Duodenal mucosa (tissue), 2 donors: ENCODE measurements at regions not wholly inside any gene's neighbourhood (a gene's known extent, or its start where the extent isn't known, plus 50 kb on each side); places are given as distances from the start of the nearest gene placed in this dataset.

Experiments
- H3K27ac ChIP-seq: one replicate; pipeline ENCODE4 v1.7.0; 2013; ENCODE audit warnings: low read depth, low read length
- H3K27me3 ChIP-seq, 2 donors: one replicate each; pipeline ENCODE4 v1.7.0; 2013; ENCODE audit warnings: low read length in 2 of 2, control low read depth in 1 of 2; ENCODE audit not compliant: insufficient read depth in 2 of 2, control insufficient read depth in 1 of 2
- H3K36me3 ChIP-seq, 2 donors: one replicate each; pipeline ENCODE4 v1.7.0; 2013; ENCODE audit warnings: low read length in 2 of 2, control low read depth in 1 of 2; ENCODE audit not compliant: insufficient read depth in 2 of 2, control insufficient read depth in 1 of 2
- H3K4me1 ChIP-seq, 2 donors: one replicate each; pipeline ENCODE4 v1.7.0; 2013; ENCODE audit warnings: low read length in 2 of 2, control low read depth in 1 of 2; ENCODE audit not compliant: insufficient read depth in 2 of 2, control insufficient read depth in 1 of 2
- H3K4me3 ChIP-seq, 2 donors: one replicate each; pipeline ENCODE4 v1.7.0; 2013; ENCODE audit warnings: low read length in 2 of 2, low read depth in 1 of 2
- H3K9ac ChIP-seq, 2 donors: one replicate each; pipeline ENCODE4 v1.7.0; 2013; ENCODE audit warnings: low read length in 2 of 2, low read depth in 1 of 2
- H3K9me3 ChIP-seq, 2 donors: one replicate each; pipeline ENCODE4 v1.7.0; 2013; ENCODE audit warnings: low read length in 2 of 2, control low read depth in 1 of 2; ENCODE audit not compliant: control insufficient read depth in 1 of 2

- H3K27ac ChIP-seq, result no peak overlapping the region
- H3K9me3 ChIP-seq, result no peaks in the 10 kb centered on the region
- no peaks in the 10 kb centered on the region for H3K4me1 ChIP-seq
- H3K27me3 ChIP-seq, result no peaks in the 10 kb centered on the region
- H3K9ac ChIP-seq, result no peak overlapping the region
- no peak overlapping the region for H3K4me3 ChIP-seq
- no peaks in the 10 kb centered on the region for H3K36me3 ChIP-seq
These were observed 128.6 kb upstream of the ANKRD1 start for GRCh38 chr10:91049296-91049987.

GRCh38 chr10:91049988-91050360 lies 129.1 kb upstream of the ANKRD1 start:
- Histone ChIP-seq H3K27ac (no peak overlapping the region), H3K4me1 (no peaks in the 10 kb centered on the region), H3K27me3 (no peaks in the 10 kb centered on the region), H3K9me3 (no peaks in the 10 kb centered on the region), H3K9ac (no peak overlapping the region), H3K36me3 (no peaks in the 10 kb centered on the region), H3K4me3 (no peak overlapping the region)

GRCh38 chr10:91050371-91051034 lies 129.6 kb upstream of the ANKRD1 start:
- H3K4me3 ChIP-seq, result no peak overlapping the region
- no peak overlapping the region for H3K27ac ChIP-seq
- H3K9me3 ChIP-seq, result no peaks in the 10 kb centered on the region
- no peak overlapping the region for H3K9ac ChIP-seq
- no peaks in the 10 kb centered on the region for H3K4me1 ChIP-seq
- H3K27me3 ChIP-seq, result no peaks in the 10 kb centered on the region
- H3K36me3 ChIP-seq, result no peaks in the 10 kb centered on the region

GRCh38 chr10:91051829-91052228 lies 130.9 kb upstream of the ANKRD1 start:
- H3K9me3 ChIP-seq, result no peaks in the 10 kb centered on the region
- no peak overlapping the region for H3K27ac ChIP-seq
- H3K9ac ChIP-seq, result no peak overlapping the region
- H3K36me3 ChIP-seq, result no peaks in the 10 kb centered on the region
- H3K4me3 ChIP-seq, result no peak overlapping the region
- no peaks in the 10 kb centered on the region for H3K4me1 ChIP-seq
- H3K27me3 ChIP-seq, result no peaks in the 10 kb centered on the region

GRCh38 chr10:91054325-91054724 lies 133.4 kb upstream of the ANKRD1 start:
- H3K4me3 ChIP-seq, result no peak overlapping the region
- no peaks in the 10 kb centered on the region for H3K4me1 ChIP-seq
- H3K36me3 ChIP-seq, result no peaks in the 10 kb centered on the region
- H3K27ac ChIP-seq, result no peak overlapping the region
- H3K9me3 ChIP-seq, result no peaks in the 10 kb centered on the region
- H3K27me3 ChIP-seq, result no peaks in the 10 kb centered on the region
- no peak overlapping the region for H3K9ac ChIP-seq

GRCh38 chr10:91061187-91061586 lies 140.3 kb upstream of the ANKRD1 start:
- Histone ChIP-seq H3K9ac (no peak overlapping the region), H3K27ac (no peak overlapping the region), H3K27me3 (no peaks in the 10 kb centered on the region), H3K4me3 (no peak overlapping the region), H3K36me3 (no peaks in the 10 kb centered on the region), H3K9me3 (no peaks in the 10 kb centered on the region), H3K4me1 (no peaks in the 10 kb centered on the region)

GRCh38 chr10:91061608-91062007 lies 140.7 kb upstream of the ANKRD1 start:
- Histone ChIP-seq H3K4me3 (no peak overlapping the region), H3K27ac (no peak overlapping the region), H3K27me3 (no peaks in the 10 kb centered on the region), H3K4me1 (no peaks in the 10 kb centered on the region), H3K9ac (no peak overlapping the region), H3K36me3 (no peaks in the 10 kb centered on the region), H3K9me3 (no peaks in the 10 kb centered on the region)

GRCh38 chr10:91062091-91062490 lies 141.2 kb upstream of the ANKRD1 start:
- Histone ChIP-seq H3K4me1 (no peaks in the 10 kb centered on the region), H3K4me3 (no peak overlapping the region), H3K36me3 (no peaks in the 10 kb centered on the region), H3K9me3 (no peaks in the 10 kb centered on the region), H3K9ac (no peak overlapping the region), H3K27ac (no peak overlapping the region), H3K27me3 (no peaks in the 10 kb centered on the region)

- no peak overlapping the region for H3K4me3 ChIP-seq
- H3K4me1 ChIP-seq, result peaks cover 0 to 3% of the 10 kb centered on the region in 2 donors
- H3K9ac ChIP-seq, result no peak overlapping the region
- no peak overlapping the region for H3K27ac ChIP-seq
- no peaks in the 10 kb centered on the region for H3K27me3 ChIP-seq
- H3K36me3 ChIP-seq, result no peaks in the 10 kb centered on the region
- H3K9me3 ChIP-seq, result no peaks in the 10 kb centered on the region
These were observed 148.7 kb upstream of the PCGF5 start for GRCh38 chr10:91071786-91072185.

GRCh38 chr10:91073286-91073979 lies 147.0 kb upstream of the PCGF5 start:
- no peak overlapping the region for H3K27ac ChIP-seq
- no peaks in the 10 kb centered on the region for H3K27me3 ChIP-seq
- H3K36me3 ChIP-seq, result no peaks in the 10 kb centered on the region
- H3K4me3 ChIP-seq, result no peak overlapping the region
- H3K9ac ChIP-seq, result no peak overlapping the region
- peaks cover 3 to 12% of the 10 kb centered on the region in 2 donors for H3K4me1 ChIP-seq
- no peaks in the 10 kb centered on the region for H3K9me3 ChIP-seq
